ENCODE measurements at regions not wholly inside any gene's neighbourhood (a gene's known extent, or its start where the extent isn't known, plus 50 kb on each side); places are given as distances from the start of the nearest gene placed in this dataset.
A peak's percentile ranks its signal among the peaks of the same experiment; 100 is the strongest.

- intact Hi-C loops (cut with micrococcal nuclease), result no loop called here
- Mint-ChIP-seq H3K36me3 (ENCODE audit: low read depth) (no peaks in the 10 kb centered on the region), H3K27me3 (peaks cover 34% of the 10 kb centered on the region), H3K4me1 (peaks cover 13% of the 10 kb centered on the region), H3K4me3 (no peak overlapping the region), H3K9me3 (no peaks in the 10 kb centered on the region), H3K27ac (no peak overlapping the region)
- DNase-seq, result no peak
Measured at GRCh38 chr18:76660571-76661192, 161.7 kb upstream of the ZNF236 start.

DNA sequence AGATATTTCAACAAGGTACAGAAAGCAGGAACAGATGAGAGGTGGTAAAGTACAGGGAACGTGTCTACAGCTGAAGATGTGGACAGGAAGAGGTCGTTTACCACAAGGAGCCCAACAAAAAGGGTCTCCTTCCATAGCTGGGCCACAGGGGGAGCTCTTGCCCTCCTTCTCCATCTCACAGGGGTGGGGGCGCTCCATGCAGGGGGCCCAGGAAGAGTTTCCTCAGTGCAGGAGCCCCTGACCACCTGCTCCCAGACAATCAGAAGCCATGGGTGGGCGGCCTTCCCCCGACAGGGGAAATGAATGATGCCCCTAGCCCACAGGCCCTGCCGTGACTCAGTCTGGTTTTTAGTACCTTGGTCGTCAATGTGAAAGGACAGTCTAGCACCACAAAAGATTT is 163.6 kb upstream of the ZNF516 start:
- Mint-ChIP-seq H3K4me3 (no peak overlapping the region), H3K4me1 (peaks cover 13% of the 10 kb centered on the region), H3K27me3 (peaks cover 32% of the 10 kb centered on the region), H3K27ac (no peak overlapping the region), H3K36me3 (ENCODE audit: low read depth) (no peaks in the 10 kb centered on the region), H3K9me3 (no peaks in the 10 kb centered on the region)
- DNase-seq, result peak; percentile 57
- intact Hi-C loops (cut with micrococcal nuclease), result no loop called here

- intact Hi-C loops (cut with micrococcal nuclease), result no loop called here
- Mint-ChIP-seq H3K27ac (no peak overlapping the region), H3K36me3 (ENCODE audit: low read depth) (no peaks in the 10 kb centered on the region), H3K9me3 (no peaks in the 10 kb centered on the region), H3K27me3 (peaks cover 32% of the 10 kb centered on the region), H3K4me1 (peaks cover 13% of the 10 kb centered on the region), H3K4me3 (no peak overlapping the region)
- DNase-seq, result no peak
Measured at GRCh38 chr18:76657911-76658470, 162.9 kb upstream of the ZNF516 start.

GRCh38 chr18:76656925-76657827 is 162.1 kb upstream of the ZNF516 start:
- intact Hi-C loops (cut with micrococcal nuclease), result no loop called here
- no peak overlapping the region for H3K27ac Mint-ChIP-seq
- H3K4me1 Mint-ChIP-seq, result peaks cover 13% of the 10 kb centered on the region
- H3K9me3 Mint-ChIP-seq, result no peaks in the 10 kb centered on the region
- no peak for DNase-seq
- peaks cover 35% of the 10 kb centered on the region for H3K27me3 Mint-ChIP-seq
- no peak overlapping the region for H3K4me3 Mint-ChIP-seq
- no peaks in the 10 kb centered on the region for H3K36me3 Mint-ChIP-seq (ENCODE audit: low read depth)

DNA sequence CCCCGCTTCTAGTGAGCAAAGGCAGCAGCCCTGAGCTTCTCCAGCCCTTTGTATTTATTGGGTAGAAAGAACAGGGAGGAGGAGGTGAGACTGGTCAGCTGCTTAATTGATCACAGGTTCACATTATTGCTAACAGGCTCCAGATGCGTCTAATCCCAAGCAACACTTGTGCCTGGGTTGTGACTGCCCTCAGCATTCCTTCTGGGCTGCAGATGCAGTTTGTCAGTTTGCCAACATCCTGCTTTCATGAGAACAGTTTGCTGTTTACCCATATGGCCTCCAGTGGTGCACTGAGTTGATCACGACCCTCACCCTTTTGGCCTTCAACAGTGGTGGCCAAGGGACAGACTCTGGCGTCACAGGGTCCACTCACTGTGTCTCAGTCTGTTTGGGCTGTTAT is 159.5 kb upstream of the ZNF516 start:
- Mint-ChIP-seq H3K27ac (no peak overlapping the region), H3K9me3 (no peaks in the 10 kb centered on the region), H3K36me3 (ENCODE audit: low read depth) (no peaks in the 10 kb centered on the region), H3K27me3 (peaks cover 42% of the 10 kb centered on the region), H3K4me1 (peaks cover 13% of the 10 kb centered on the region), H3K4me3 (no peak overlapping the region)
- DNase-seq, result no peak
- intact Hi-C loops (cut with micrococcal nuclease), result no loop called here

- H3K9me3 Mint-ChIP-seq, result no peaks in the 10 kb centered on the region
- intact Hi-C loops (cut with micrococcal nuclease), result no loop called here
Measured at GRCh38 chr18:76647322-76647721, 152.3 kb upstream of the ZNF516 start.

GRCh38 chr18:76644580-76644979 is 149.5 kb upstream of the ZNF516 start:
- Mint-ChIP-seq H3K27ac (no peak overlapping the region), H3K36me3 (ENCODE audit: low read depth) (no peaks in the 10 kb centered on the region), H3K4me1 (no peaks in the 10 kb centered on the region), H3K27me3 (peaks cover 2% of the 10 kb centered on the region), H3K4me3 (no peak overlapping the region), H3K9me3 (no peaks in the 10 kb centered on the region)
- intact Hi-C loops (cut with micrococcal nuclease), result no loop called here
- DNase-seq, result no peak

More at GRCh38 chr18:76647322-76647721, 152.3 kb upstream of the ZNF516 start:
- no peak overlapping the region for H3K4me3 Mint-ChIP-seq
- no peak overlapping the region for H3K27ac Mint-ChIP-seq
- H3K27me3 Mint-ChIP-seq, result peaks cover 14% of the 10 kb centered on the region
- H3K36me3 Mint-ChIP-seq (ENCODE audit: low read depth), result no peaks in the 10 kb centered on the region
- no peak for DNase-seq
- H3K4me1 Mint-ChIP-seq, result no peaks in the 10 kb centered on the region

DNA sequence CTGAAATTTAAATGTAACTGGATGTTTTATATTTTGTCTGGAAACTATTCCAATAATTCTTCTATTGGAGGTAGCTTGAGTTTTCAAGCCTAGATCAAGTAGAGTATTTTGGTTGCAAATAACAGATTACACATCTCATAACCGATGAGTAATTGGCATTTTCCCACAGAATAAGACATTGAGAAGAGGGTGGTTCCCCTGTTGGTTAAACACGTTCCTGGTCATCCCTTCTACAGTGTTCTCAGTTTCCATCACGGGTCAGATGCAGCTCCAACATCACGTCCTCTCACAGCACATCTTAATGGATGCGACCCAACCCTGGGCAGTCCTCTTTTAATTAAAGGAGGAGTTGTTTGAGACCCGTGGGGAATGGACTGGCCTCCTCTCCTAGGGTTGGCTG is 149.0 kb upstream of the ZNF516 start:
- Mint-ChIP-seq H3K36me3 (ENCODE audit: low read depth) (no peaks in the 10 kb centered on the region), H3K4me3 (no peak overlapping the region), H3K27ac (no peak overlapping the region), H3K9me3 (no peaks in the 10 kb centered on the region), H3K27me3 (peaks cover 3% of the 10 kb centered on the region), H3K4me1 (no peaks in the 10 kb centered on the region)
- intact Hi-C loops (cut with micrococcal nuclease), result no loop called here
- DNase-seq, result no peak

- Mint-ChIP-seq H3K36me3 (ENCODE audit: low read depth) (no peaks in the 10 kb centered on the region), H3K4me3 (no peak overlapping the region), H3K9me3 (no peaks in the 10 kb centered on the region), H3K27me3 (peaks cover 5% of the 10 kb centered on the region), H3K4me1 (no peaks in the 10 kb centered on the region), H3K27ac (no peak overlapping the region)
- intact Hi-C loops (cut with micrococcal nuclease), result no loop called here
- no peak for DNase-seq
Measured at GRCh38 chr18:76643199-76643598, 148.2 kb upstream of the ZNF516 start.

DNA sequence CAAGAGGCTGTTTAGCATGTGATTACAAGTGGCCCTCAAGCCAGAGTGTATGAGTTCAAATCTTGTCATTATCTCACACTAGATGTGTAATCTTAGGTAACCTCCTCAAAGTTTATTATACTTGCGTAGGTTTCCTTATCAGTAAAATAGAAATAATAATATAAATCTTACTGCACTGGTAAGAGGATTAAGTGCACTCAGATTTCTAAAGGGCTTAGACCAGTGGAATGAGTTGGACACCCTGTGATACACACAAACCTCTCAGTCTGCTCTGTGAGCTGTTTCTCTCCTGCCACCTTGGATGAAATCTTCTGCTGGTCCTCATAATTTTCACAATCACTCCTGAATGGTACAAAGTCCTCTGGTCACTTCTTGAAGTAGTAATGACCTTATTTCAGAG is 145.4 kb upstream of the ZNF516 start:
- peaks cover 10% of the 10 kb centered on the region for H3K27me3 Mint-ChIP-seq
- no peaks in the 10 kb centered on the region for H3K36me3 Mint-ChIP-seq (ENCODE audit: low read depth)
- no peak for DNase-seq
- H3K4me3 Mint-ChIP-seq, result no peak overlapping the region
- H3K27ac Mint-ChIP-seq, result no peak overlapping the region
- H3K4me1 Mint-ChIP-seq, result no peaks in the 10 kb centered on the region
- intact Hi-C loops (cut with micrococcal nuclease), result no loop called here
- H3K9me3 Mint-ChIP-seq, result no peaks in the 10 kb centered on the region

GRCh38 chr18:76634564-76634963 is 139.5 kb upstream of the ZNF516 start:
- peaks cover 13% of the 10 kb centered on the region for H3K27me3 Mint-ChIP-seq
- intact Hi-C loops (cut with micrococcal nuclease), result no loop called here
- no peaks in the 10 kb centered on the region for H3K36me3 Mint-ChIP-seq (ENCODE audit: low read depth)
- no peaks in the 10 kb centered on the region for H3K9me3 Mint-ChIP-seq
- no peak overlapping the region for H3K4me3 Mint-ChIP-seq
- H3K27ac Mint-ChIP-seq, result no peak overlapping the region
- H3K4me1 Mint-ChIP-seq, result no peaks in the 10 kb centered on the region
- DNase-seq, result peak; percentile 48

DNA sequence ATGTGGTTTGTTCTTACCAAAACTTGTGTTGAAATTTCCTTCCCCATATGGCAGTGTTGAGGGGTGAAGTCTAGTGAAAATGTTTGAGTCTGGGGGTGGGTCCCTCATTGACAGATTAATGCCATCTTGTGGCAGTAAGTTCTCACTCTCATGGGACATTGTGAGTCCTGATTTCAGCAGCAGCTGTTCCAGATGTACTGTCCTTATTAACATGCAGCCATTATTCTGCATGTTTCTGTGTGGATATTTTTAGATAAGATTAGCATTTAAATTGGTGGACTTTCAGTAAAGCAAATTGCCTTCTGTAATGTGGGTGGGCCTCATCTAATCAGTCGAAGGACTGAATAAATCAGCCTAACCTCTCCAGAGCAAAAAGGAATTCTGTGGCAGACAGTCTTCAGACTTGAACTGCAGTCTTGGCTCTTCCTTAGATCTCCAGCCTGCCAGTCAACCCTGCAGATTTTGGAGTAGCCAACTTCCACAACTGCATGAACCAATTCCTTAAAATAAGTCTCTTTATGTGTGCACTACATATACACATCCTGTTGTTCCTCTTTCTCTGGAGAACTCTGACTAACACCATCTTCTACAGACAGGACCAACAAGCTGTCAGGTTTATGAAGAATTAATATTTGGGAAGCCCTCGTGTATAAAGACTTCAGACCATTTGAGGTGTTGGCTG is 138.7 kb upstream of the ZNF516 start:
- Mint-ChIP-seq H3K4me1 (no peaks in the 10 kb centered on the region), H3K36me3 (ENCODE audit: low read depth) (no peaks in the 10 kb centered on the region), H3K27me3 (peaks cover 14% of the 10 kb centered on the region), H3K4me3 (no peak overlapping the region), H3K9me3 (peaks cover 5% of the 10 kb centered on the region), H3K27ac (no peak overlapping the region)
- intact Hi-C loops (cut with micrococcal nuclease), result no loop called here
- no peak for DNase-seq

GRCh38 chr18:76627444-76627843 is 132.4 kb upstream of the ZNF516 start:
- Mint-ChIP-seq H3K27me3 (peaks cover 26% of the 10 kb centered on the region), H3K36me3 (ENCODE audit: low read depth) (no peaks in the 10 kb centered on the region), H3K9me3 (peaks cover 9% of the 10 kb centered on the region), H3K4me3 (no peak overlapping the region), H3K4me1 (no peaks in the 10 kb centered on the region), H3K27ac (no peak overlapping the region)
- DNase-seq, result no peak
- intact Hi-C loops (cut with micrococcal nuclease), result no loop called here

- Mint-ChIP-seq H3K27ac (no peak overlapping the region), H3K9me3 (peaks cover 9% of the 10 kb centered on the region)
Measured at GRCh38 chr18:76626991-76627390, 131.9 kb upstream of the ZNF516 start.

More at GRCh38 chr18:76626991-76627390, 131.9 kb upstream of the ZNF516 start:
- Mint-ChIP-seq H3K4me3 (no peak overlapping the region), H3K27me3 (peaks cover 27% of the 10 kb centered on the region), H3K36me3 (ENCODE audit: low read depth) (no peaks in the 10 kb centered on the region), H3K4me1 (no peaks in the 10 kb centered on the region)
- DNase-seq, result no peak
- intact Hi-C loops (cut with micrococcal nuclease), result no loop called here

Data from activated CD4-positive, alpha-beta T cell treated with anti-CD3 and anti-CD28 coated beads, Interleukin-2, amount 10 ng/mL, durations not matched to agents 24 days and 14 days (primary cell).